SK-N-SH (cell line): ENCODE measurements at regions not wholly inside any gene's neighbourhood (a gene's known extent, or its start where the extent isn't known, plus 50 kb on each side); places are given as distances from the start of the nearest gene placed in this dataset.

Source experiments
- CTCF ChIA-PET: fragments of 300-600, 350-600 bp; formaldehyde crosslinking; extraction: SDS; loops from one replicate; lab custom pipeline; 2021; lab: Yijun Ruan, JAX
- POLR2A ChIA-PET: fragments of 350-600 bp; sonication (Branson Sonifier 250); formaldehyde crosslinking; extraction: SDS; loops from one replicate; lab custom pipeline; 2020; ENCODE audit warnings: antibody characterized with exemption, inconsistent platforms; lab: Yijun Ruan, JAX
- DNase-seq: peaks from one replicate; pipeline ENCODE4 v3.0.0; 2012
- H2AFZ ChIP-seq: fragments of 200-600 bp; sonication (generic); 2 replicates; pipeline ENCODE4 v1.8.1; 2016; ENCODE audit warnings: antibody characterized with exemption, mild to moderate bottlenecking, low read depth
- H3F3A ChIP-seq: fragments of 200-600 bp; sonication (generic); replicated peaks from 2 replicates; pipeline ENCODE3; 2016; ENCODE audit warnings: antibody characterized with exemption, mild to moderate bottlenecking; ENCODE audit not compliant: insufficient read depth
- H3K27ac ChIP-seq, 2 experiments: fragments of 200-500 bp in 1 of 2; fragments of 200-600 bp in 1 of 2; sonication (Bioruptor generic) in 1 of 2; sonication (generic), shearing (Covaris generic) in 1 of 2; 2 replicates each; pipeline versions ENCODE4 v1.5.1 to v1.6.1; 2014 to 2016; ENCODE audit warnings: low read depth in 2 of 2, inconsistent platforms in 1 of 2, low read length in 1 of 2, mild to moderate bottlenecking in 1 of 2, mixed read lengths in 1 of 2
- H3K27me3 ChIP-seq: fragments of 200-600 bp; sonication (generic), shearing (Covaris generic); 2 replicates; pipeline ENCODE4 v1.6.1; 2016; ENCODE audit warnings: mixed run types; ENCODE audit not compliant: insufficient read depth
- H3K36me3 ChIP-seq, 2 experiments: fragments of 200-500 bp in 1 of 2; fragments of 200-600 bp in 1 of 2; sonication (Bioruptor generic) in 1 of 2; sonication (generic) in 1 of 2; replicated peaks in 1 of 2; 2 replicates each; pipeline versions ENCODE3 to v1.5.1; 2014 to 2016; ENCODE audit warnings: low read length in 1 of 2, mild to moderate bottlenecking in 1 of 2; ENCODE audit not compliant: insufficient read depth in 2 of 2, control insufficient read depth in 1 of 2
- H3K4me1 ChIP-seq, 2 experiments: fragments of 200-500 bp in 1 of 2; fragments of 200-600 bp in 1 of 2; sonication (Bioruptor generic) in 1 of 2; sonication (generic), shearing (Covaris generic) in 1 of 2; 2 replicates each; pipeline versions ENCODE4 v1.5.1 to v1.6.1; 2014 to 2016; ENCODE audit warnings: low read depth in 1 of 2, low read length in 1 of 2, mixed run types in 1 of 2; ENCODE audit not compliant: insufficient read depth in 2 of 2, control insufficient read depth in 1 of 2
- H3K4me2 ChIP-seq: fragments of 200-600 bp; sonication (generic), shearing (Covaris generic); 2 replicates; pipeline ENCODE4 v1.6.1; 2017; ENCODE audit warnings: mixed run types
- H3K4me3 ChIP-seq, 2 experiments: fragments of 200-500 bp in 1 of 2; fragments of 200-600 bp in 1 of 2; sonication (Bioruptor generic) in 1 of 2; sonication (generic), shearing (Covaris generic) in 1 of 2; 2 replicates each; pipeline versions ENCODE4 v1.5.1 to v1.8.1; 2014 to 2016; ENCODE audit warnings: low read depth in 2 of 2, inconsistent platforms in 1 of 2, low read length in 1 of 2, mild to moderate bottlenecking in 1 of 2, mixed read lengths in 1 of 2, moderate library complexity in 1 of 2
- H3K79me2 ChIP-seq: fragments of 200-600 bp; sonication (generic); 2 replicates; pipeline ENCODE4 v1.8.1; 2017; ENCODE audit warnings: mild to moderate bottlenecking; ENCODE audit not compliant: insufficient read depth
- H3K9ac ChIP-seq: fragments of 200-600 bp; sonication (generic); 2 replicates; pipeline ENCODE4 v1.6.1; 2017; ENCODE audit warnings: mixed run types
- H3K9me2 ChIP-seq: fragments of 200-600 bp; sonication (generic); 2 replicates; pipeline ENCODE4 v1.6.1; 2017; ENCODE audit warnings: mixed run types
- H3K9me3 ChIP-seq: fragments of 200-600 bp; sonication (generic); 2 replicates; pipeline ENCODE4 v1.6.1; 2017; ENCODE audit warnings: mixed run types, mild to moderate bottlenecking, moderate library complexity
- H4K20me1 ChIP-seq: fragments of 200-600 bp; sonication (generic); 2 replicates; pipeline ENCODE4 v1.6.1; 2017; ENCODE audit warnings: mild to moderate bottlenecking, mixed run types; ENCODE audit not compliant: insufficient read depth
- CHD2 ChIP-seq: fragments of 150-350 bp; IDR thresholded peaks from 2 replicates; pipeline ENCODE4 v1.6.1; 2018; ENCODE audit warnings: low read length; ENCODE audit not compliant: partially characterized antibody
- EZH2phosphoT487 ChIP-seq: fragments of 200-600 bp; sonication (generic); IDR thresholded peaks from 2 replicates; pipeline ENCODE4 v1.6.1; 2017; ENCODE audit warnings: low read depth, mixed run types, mild to moderate bottlenecking, antibody characterized with exemption, moderate library complexity, borderline replicate concordance
- FOSL2 ChIP-seq: IDR thresholded peaks from 2 replicates; pipeline ENCODE4 v1.4.0; 2012; ENCODE audit warnings: low read depth, mild to moderate bottlenecking, moderate library complexity, borderline replicate concordance
- FOXM1 ChIP-seq: IDR thresholded peaks from 2 replicates; pipeline ENCODE4 v1.4.0; 2012; ENCODE audit warnings: low read depth, mild to moderate bottlenecking
- GABPA ChIP-seq: IDR thresholded peaks from 2 replicates; pipeline ENCODE4 v1.4.0; 2012; ENCODE audit warnings: low read depth, mild to moderate bottlenecking
- GATA2 ChIP-seq: sonication (generic); formaldehyde crosslinking; IDR thresholded peaks from 2 replicates; pipeline ENCODE4 v1.5.0; 2020; ENCODE audit warnings: mild to moderate bottlenecking, missing genetic modification reagents
- MXI1 ChIP-seq: IDR thresholded peaks from 2 replicates; pipeline ENCODE4 v1.6.1; 2012; ENCODE audit warnings: mild to moderate bottlenecking, low read depth, low read length, improper control_type of control experiment
- NFIC ChIP-seq: IDR thresholded peaks from 2 replicates; pipeline ENCODE4 v1.4.0; 2012; ENCODE audit warnings: borderline replicate concordance
- POLR2AphosphoS5 ChIP-seq: IDR thresholded peaks from 2 replicates; pipeline ENCODE4 v1.6.1; 2012; ENCODE audit warnings: low read depth, low read length
- RCOR1 ChIP-seq: fragments of 150-350 bp; IDR thresholded peaks from 2 replicates; pipeline ENCODE4 v1.6.1; 2017; ENCODE audit warnings: antibody characterized with exemption, low read length
- SIN3A ChIP-seq: IDR thresholded peaks from 2 replicates; pipeline ENCODE4 v1.6.1; 2012; ENCODE audit warnings: low read depth, mild to moderate bottlenecking, low read length, moderate library complexity, borderline replicate concordance
- SMC3 ChIP-seq: IDR thresholded peaks from 2 replicates; pipeline ENCODE4 v1.6.1; 2012; ENCODE audit warnings: low read depth, low read length, improper control_type of control experiment
- TEAD4 ChIP-seq: IDR thresholded peaks from 2 replicates; pipeline ENCODE4 v1.4.0; 2012; ENCODE audit warnings: mild to moderate bottlenecking, borderline replicate concordance; ENCODE audit not compliant: insufficient read depth
- WGBS: methylation state at CpG from one replicate; pipeline ENCODE4 v1.1.6; 2017; ENCODE audit warnings: low lambda C conversion rate; 5-methylcytosine and 5-hydroxymethylcytosine counted together
- TF ChIP-seq, protein P1 (sequence below): fragments of 150-350 bp; IDR thresholded peaks from 2 replicates; pipeline ENCODE4 v1.6.1; 2017; ENCODE audit warnings: antibody characterized with exemption, low read length, low read depth, borderline replicate concordance
- TF ChIP-seq, protein P2 (sequence below): fragments of 200-600 bp; sonication (generic); IDR thresholded peaks from 2 replicates; pipeline ENCODE4 v1.6.1; 2017; ENCODE audit warnings: antibody characterized with exemption, mild to moderate bottlenecking, moderate library complexity
- TF ChIP-seq, protein P3 (sequence below): fragments of 150-350 bp; IDR thresholded peaks from 2 replicates; pipeline ENCODE4 v1.6.1; 2016; ENCODE audit warnings: mild to moderate bottlenecking, low read depth, low read length
- TF ChIP-seq, protein P4 (sequence below): IDR thresholded peaks from 2 replicates; pipeline ENCODE4 v1.4.0; 2012; ENCODE audit warnings: low read depth
- TF ChIP-seq, protein P5 (sequence below): IDR thresholded peaks from 2 replicates; pipeline ENCODE4 v1.6.1; 2012; ENCODE audit warnings: mild to moderate bottlenecking, low read depth, low read length, moderate library complexity

DNA sequence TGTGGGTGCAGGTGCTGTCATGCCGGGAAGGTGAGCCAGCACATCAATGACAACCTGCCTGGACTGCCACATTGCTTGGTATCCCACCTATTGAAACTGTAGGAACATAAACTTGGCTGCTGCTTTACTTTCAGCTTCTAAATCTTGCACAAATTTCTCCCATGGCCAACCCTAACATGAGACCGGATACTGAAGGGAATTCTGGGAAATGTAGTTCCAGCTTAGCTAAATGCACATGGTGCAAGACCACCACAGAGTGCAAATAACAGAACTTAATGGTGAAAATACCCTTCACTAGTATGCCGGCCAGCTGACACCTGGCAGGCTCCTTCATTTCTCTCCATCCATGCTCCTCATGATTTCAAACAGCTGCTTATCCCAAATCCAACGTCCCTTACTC, 247.4 kb downstream of the ARRDC4 start:
- Histone ChIP-seq H3K9me2 (no peaks in the 10 kb centered on the region), H3F3A (no peaks in the 10 kb centered on the region)
- TF ChIP-seq POLR2AphosphoS5: no peak
- no peak for TF ChIP-seq SMC3
- TF ChIP-seq FOXM1: no peak
- TF ChIP-seq, protein P1, sequence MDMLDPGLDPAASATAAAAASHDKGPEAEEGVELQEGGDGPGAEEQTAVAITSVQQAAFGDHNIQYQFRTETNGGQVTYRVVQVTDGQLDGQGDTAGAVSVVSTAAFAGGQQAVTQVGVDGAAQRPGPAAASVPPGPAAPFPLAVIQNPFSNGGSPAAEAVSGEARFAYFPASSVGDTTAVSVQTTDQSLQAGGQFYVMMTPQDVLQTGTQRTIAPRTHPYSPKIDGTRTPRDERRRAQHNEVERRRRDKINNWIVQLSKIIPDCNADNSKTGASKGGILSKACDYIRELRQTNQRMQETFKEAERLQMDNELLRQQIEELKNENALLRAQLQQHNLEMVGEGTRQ: no peak
- TF ChIP-seq, protein P2, sequence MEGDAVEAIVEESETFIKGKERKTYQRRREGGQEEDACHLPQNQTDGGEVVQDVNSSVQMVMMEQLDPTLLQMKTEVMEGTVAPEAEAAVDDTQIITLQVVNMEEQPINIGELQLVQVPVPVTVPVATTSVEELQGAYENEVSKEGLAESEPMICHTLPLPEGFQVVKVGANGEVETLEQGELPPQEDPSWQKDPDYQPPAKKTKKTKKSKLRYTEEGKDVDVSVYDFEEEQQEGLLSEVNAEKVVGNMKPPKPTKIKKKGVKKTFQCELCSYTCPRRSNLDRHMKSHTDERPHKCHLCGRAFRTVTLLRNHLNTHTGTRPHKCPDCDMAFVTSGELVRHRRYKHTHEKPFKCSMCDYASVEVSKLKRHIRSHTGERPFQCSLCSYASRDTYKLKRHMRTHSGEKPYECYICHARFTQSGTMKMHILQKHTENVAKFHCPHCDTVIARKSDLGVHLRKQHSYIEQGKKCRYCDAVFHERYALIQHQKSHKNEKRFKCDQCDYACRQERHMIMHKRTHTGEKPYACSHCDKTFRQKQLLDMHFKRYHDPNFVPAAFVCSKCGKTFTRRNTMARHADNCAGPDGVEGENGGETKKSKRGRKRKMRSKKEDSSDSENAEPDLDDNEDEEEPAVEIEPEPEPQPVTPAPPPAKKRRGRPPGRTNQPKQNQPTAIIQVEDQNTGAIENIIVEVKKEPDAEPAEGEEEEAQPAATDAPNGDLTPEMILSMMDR: no peak
- TF ChIP-seq MXI1: no peak
- TF ChIP-seq SIN3A: no peak
- no peak for TF ChIP-seq CHD2
- TF ChIP-seq GATA2 (CRISPR knock-in tag): no peak
- TF ChIP-seq, all 33 proteins: peak for 0
- Histone ChIP-seq H3K27me3 (no peaks in the 10 kb centered on the region), H3K4me1 (no peaks in the 10 kb centered on the region), H3K9me3 (no peaks in the 10 kb centered on the region), H3K4me2 (no peak overlapping the region), H3K36me3 (no peaks in the 10 kb centered on the region), H3K79me2 (no peaks in the 10 kb centered on the region), H3K9ac (no peak overlapping the region), H2AFZ (no peak overlapping the region), H3K27ac (no peak overlapping the region), H3K4me3 (no peak overlapping the region), H4K20me1 (no peaks in the 10 kb centered on the region)
- DNase-seq: no peak
- CTCF ChIA-PET: interaction anchor here (1.1 kb wide), 1 partner anchor 12 kb away, joined by 5 read pairs; no protein-coding TSS in a partner anchor
- WGBS: 0% methylated on average over 4 of the region's 4 CpGs
- POLR2A ChIA-PET: no interaction called here

DNA sequence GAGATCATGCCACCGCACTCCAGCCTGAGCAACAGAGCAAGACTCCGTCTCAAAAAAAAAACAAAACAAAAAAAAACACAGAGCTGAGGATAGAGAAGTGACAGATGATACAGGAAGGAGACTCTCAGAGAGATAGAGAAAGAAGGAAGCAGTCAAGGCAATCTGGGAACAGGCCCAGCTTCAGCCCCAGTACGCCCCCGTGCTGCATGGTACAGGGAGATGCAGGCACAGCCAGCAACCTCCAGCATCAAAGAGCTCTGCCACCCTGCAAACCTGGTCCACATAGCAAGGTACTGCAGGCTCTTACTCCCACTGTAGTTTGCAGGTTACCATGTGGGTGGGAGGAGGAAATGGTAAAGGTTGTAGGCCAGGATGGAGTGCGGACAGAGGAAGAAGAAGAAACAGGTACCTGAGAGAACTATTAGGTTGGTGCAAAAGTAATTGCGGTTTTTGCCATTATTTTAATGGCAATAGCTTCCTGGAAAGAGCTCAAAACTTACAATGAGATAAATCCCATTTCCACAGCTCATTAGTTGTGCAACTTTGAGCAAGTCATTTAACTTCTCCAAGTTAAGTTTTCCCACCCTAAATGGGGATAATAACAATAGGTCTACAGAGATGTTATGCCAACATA, 253.0 kb downstream of the ARRDC4 start:
- POLR2A ChIA-PET: no interaction called here
- H3K27me3 ChIP-seq: no peaks in the 10 kb centered on the region; the same call in 1 of the 2 replicates
- 6% methylated on average over 6 of the region's 6 CpGs for WGBS
- no peaks in the 10 kb centered on the region for H4K20me1 ChIP-seq
- H3K36me3 ChIP-seq: no peaks in the 10 kb centered on the region
- no peaks in the 10 kb centered on the region for H3K4me1 ChIP-seq
- no peak overlapping the region for H3K4me3 ChIP-seq
- H3K4me2 ChIP-seq: no peak overlapping the region
- no peak overlapping the region for H3K27ac ChIP-seq
- H2AFZ ChIP-seq: no peak overlapping the region
- CTCF ChIA-PET: interaction anchor here (1.2 to 1.4 kb wide), 2 partner anchors 16 to 20 kb away, joined by 3 to 4 read pairs; no protein-coding TSS in a partner anchor
- no peaks in the 10 kb centered on the region for H3K9me3 ChIP-seq
- H3F3A ChIP-seq: no peaks in the 10 kb centered on the region
- no peaks in the 10 kb centered on the region for H3K9me2 ChIP-seq
- no peak overlapping the region for H3K9ac ChIP-seq
- H3K79me2 ChIP-seq: no peaks in the 10 kb centered on the region
- DNase-seq: no peak
- TF ChIP-seq, protein P3, sequence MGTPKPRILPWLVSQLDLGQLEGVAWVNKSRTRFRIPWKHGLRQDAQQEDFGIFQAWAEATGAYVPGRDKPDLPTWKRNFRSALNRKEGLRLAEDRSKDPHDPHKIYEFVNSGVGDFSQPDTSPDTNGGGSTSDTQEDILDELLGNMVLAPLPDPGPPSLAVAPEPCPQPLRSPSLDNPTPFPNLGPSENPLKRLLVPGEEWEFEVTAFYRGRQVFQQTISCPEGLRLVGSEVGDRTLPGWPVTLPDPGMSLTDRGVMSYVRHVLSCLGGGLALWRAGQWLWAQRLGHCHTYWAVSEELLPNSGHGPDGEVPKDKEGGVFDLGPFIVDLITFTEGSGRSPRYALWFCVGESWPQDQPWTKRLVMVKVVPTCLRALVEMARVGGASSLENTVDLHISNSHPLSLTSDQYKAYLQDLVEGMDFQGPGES: no peak
- TF ChIP-seq EZH2phosphoT487: no peak
- no peak for TF ChIP-seq FOSL2
- TF ChIP-seq, protein P4, sequence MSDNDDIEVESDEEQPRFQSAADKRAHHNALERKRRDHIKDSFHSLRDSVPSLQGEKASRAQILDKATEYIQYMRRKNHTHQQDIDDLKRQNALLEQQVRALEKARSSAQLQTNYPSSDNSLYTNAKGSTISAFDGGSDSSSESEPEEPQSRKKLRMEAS: no peak
- no peak for TF ChIP-seq MXI1
- TF ChIP-seq, protein P5, sequence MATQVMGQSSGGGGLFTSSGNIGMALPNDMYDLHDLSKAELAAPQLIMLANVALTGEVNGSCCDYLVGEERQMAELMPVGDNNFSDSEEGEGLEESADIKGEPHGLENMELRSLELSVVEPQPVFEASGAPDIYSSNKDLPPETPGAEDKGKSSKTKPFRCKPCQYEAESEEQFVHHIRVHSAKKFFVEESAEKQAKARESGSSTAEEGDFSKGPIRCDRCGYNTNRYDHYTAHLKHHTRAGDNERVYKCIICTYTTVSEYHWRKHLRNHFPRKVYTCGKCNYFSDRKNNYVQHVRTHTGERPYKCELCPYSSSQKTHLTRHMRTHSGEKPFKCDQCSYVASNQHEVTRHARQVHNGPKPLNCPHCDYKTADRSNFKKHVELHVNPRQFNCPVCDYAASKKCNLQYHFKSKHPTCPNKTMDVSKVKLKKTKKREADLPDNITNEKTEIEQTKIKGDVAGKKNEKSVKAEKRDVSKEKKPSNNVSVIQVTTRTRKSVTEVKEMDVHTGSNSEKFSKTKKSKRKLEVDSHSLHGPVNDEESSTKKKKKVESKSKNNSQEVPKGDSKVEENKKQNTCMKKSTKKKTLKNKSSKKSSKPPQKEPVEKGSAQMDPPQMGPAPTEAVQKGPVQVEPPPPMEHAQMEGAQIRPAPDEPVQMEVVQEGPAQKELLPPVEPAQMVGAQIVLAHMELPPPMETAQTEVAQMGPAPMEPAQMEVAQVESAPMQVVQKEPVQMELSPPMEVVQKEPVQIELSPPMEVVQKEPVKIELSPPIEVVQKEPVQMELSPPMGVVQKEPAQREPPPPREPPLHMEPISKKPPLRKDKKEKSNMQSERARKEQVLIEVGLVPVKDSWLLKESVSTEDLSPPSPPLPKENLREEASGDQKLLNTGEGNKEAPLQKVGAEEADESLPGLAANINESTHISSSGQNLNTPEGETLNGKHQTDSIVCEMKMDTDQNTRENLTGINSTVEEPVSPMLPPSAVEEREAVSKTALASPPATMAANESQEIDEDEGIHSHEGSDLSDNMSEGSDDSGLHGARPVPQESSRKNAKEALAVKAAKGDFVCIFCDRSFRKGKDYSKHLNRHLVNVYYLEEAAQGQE: no peak
- no peak for TF ChIP-seq NFIC
- no peak for TF ChIP-seq RCOR1
- TF ChIP-seq, protein P1: no peak
- TF ChIP-seq GABPA: no peak
- no peak for TF ChIP-seq TEAD4
